ENCODE measurements at regions not wholly inside any gene's neighbourhood (a gene's known extent, or its start where the extent isn't known, plus 50 kb on each side); places are given as distances from the start of the nearest gene placed in this dataset.

- H3K4me3 ChIP-seq (ENCODE audit: low read length): no peak overlapping the region
- no peaks in the 10 kb centered on the region for H3K4me1 ChIP-seq (ENCODE audit: insufficient read depth, low read length)
- no peaks in the 10 kb centered on the region for H3K9me3 ChIP-seq (ENCODE audit: low read depth, low read length)
- peaks cover 3% of the 10 kb centered on the region for H3K27me3 ChIP-seq (ENCODE audit: insufficient read depth, low read length)
These were observed 518.9 kb downstream of the SHQ1 start for GRCh38 chr3:72329354-72329753.

DNA sequence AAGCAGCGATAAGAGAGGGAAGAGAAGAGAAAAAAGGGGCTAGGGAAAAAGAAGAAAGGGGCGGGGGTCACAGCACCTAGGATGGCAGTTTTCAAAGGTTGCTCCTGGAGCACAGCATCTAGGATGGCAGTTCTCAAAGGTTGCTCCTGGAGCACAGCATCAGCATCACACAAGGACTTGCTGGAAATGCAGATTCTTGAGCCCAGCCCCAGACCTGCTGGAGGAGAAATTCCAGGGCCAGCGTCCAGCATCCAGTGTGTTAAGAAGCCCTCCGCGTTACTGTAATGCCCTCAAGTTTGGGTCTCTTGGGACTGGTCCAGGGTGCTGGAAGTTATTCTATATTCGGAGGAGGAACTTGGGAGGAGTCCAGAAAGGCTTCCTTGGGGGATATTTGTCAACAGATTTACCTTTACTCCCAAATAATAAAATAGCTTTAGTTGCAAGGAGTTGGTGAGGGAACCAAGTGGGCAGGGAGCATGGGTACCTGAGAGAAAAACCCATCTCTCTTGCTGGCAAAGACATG, 519.4 kb downstream of the SHQ1 start:
- H3K9me3 ChIP-seq (ENCODE audit: low read depth, low read length): no peaks in the 10 kb centered on the region
- H3K27me3 ChIP-seq (ENCODE audit: insufficient read depth, low read length): peaks cover 3% of the 10 kb centered on the region
- H3K4me1 ChIP-seq (ENCODE audit: insufficient read depth, low read length): no peaks in the 10 kb centered on the region
- no peak overlapping the region for H3K4me3 ChIP-seq (ENCODE audit: low read length)

GRCh38 chr3:72327008-72327407, 521.2 kb downstream of the SHQ1 start:
- no peaks in the 10 kb centered on the region for H3K9me3 ChIP-seq (ENCODE audit: low read depth, low read length)
- no peak overlapping the region for H3K4me3 ChIP-seq (ENCODE audit: low read length)
- H3K4me1 ChIP-seq (ENCODE audit: insufficient read depth, low read length): no peaks in the 10 kb centered on the region
- peaks cover 3% of the 10 kb centered on the region for H3K27me3 ChIP-seq (ENCODE audit: insufficient read depth, low read length)

- Histone ChIP-seq H3K9me3 (ENCODE audit: low read depth, low read length) (no peaks in the 10 kb centered on the region), H3K4me1 (ENCODE audit: insufficient read depth, low read length) (no peaks in the 10 kb centered on the region), H3K27me3 (ENCODE audit: insufficient read depth, low read length) (no peaks in the 10 kb centered on the region), H3K4me3 (ENCODE audit: low read length) (no peak overlapping the region)
These were observed 523.9 kb downstream of the SHQ1 start for GRCh38 chr3:72324253-72324811.

- Histone ChIP-seq H3K27me3 (ENCODE audit: insufficient read depth, low read length) (no peaks in the 10 kb centered on the region), H3K4me3 (ENCODE audit: low read length) (no peak overlapping the region), H3K9me3 (ENCODE audit: low read depth, low read length) (no peaks in the 10 kb centered on the region), H3K4me1 (ENCODE audit: insufficient read depth, low read length) (no peaks in the 10 kb centered on the region)
These were observed 524.5 kb downstream of the SHQ1 start for GRCh38 chr3:72323773-72324172.

GRCh38 chr3:72322264-72322976, 525.8 kb downstream of the SHQ1 start:
- no peak overlapping the region for H3K4me3 ChIP-seq (ENCODE audit: low read length)
- no peaks in the 10 kb centered on the region for H3K27me3 ChIP-seq (ENCODE audit: insufficient read depth, low read length)

GRCh38 chr3:72320955-72321303, 527.3 kb downstream of the SHQ1 start:
- Histone ChIP-seq H3K9me3 (ENCODE audit: low read depth, low read length) (no peaks in the 10 kb centered on the region), H3K27me3 (ENCODE audit: insufficient read depth, low read length) (no peaks in the 10 kb centered on the region), H3K4me3 (ENCODE audit: low read length) (no peak overlapping the region), H3K4me1 (ENCODE audit: insufficient read depth, low read length) (no peaks in the 10 kb centered on the region)

More at GRCh38 chr3:72322264-72322976, 525.8 kb downstream of the SHQ1 start:
- Histone ChIP-seq H3K4me1 (ENCODE audit: insufficient read depth, low read length) (no peaks in the 10 kb centered on the region), H3K9me3 (ENCODE audit: low read depth, low read length) (no peaks in the 10 kb centered on the region)

DNA sequence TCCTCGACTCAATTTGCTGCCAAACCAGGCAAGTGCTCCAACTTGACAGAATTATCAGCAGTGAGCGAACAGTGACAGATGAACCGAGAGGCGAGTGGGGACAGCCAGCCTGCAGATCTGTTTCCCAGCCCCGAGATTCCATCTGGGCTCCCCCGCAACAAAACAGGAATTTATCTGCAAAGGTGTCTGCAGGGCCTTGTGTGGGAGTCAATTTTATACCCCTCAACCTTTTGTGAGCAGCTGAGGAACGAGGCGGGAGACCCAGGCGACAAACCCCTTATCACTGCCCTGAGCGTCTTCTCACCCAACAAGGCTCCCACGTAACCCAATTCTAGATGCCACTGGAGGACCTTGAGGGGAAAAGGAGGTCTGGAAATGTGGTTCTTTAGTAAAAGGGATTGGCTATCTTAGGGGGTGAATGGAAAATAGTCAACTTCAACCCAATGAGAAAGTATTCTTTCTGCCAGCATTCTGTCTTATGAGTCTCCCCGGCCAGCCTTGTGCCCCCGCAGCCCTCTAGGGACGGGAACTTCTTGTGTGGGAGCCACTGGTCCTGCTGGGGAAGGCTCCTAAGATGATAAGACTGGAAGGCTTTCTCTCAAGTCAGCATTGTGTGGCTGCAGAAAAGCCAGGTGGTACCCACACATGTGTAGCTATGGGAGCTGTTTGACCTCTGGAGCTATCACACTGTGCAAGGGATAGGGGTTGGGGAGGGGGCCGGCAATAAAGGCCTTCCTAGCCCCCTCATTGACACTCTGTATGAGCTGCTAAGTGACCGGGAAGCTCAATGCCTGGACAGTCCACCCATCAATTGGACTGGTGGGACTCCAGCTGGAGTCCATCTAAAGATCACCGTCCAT, 527.9 kb downstream of the SHQ1 start:
- Histone ChIP-seq H3K4me3 (ENCODE audit: low read length) (no peak overlapping the region), H3K9me3 (ENCODE audit: low read depth, low read length) (no peaks in the 10 kb centered on the region), H3K4me1 (ENCODE audit: insufficient read depth, low read length) (no peaks in the 10 kb centered on the region), H3K27me3 (ENCODE audit: insufficient read depth, low read length) (no peaks in the 10 kb centered on the region)

DNA sequence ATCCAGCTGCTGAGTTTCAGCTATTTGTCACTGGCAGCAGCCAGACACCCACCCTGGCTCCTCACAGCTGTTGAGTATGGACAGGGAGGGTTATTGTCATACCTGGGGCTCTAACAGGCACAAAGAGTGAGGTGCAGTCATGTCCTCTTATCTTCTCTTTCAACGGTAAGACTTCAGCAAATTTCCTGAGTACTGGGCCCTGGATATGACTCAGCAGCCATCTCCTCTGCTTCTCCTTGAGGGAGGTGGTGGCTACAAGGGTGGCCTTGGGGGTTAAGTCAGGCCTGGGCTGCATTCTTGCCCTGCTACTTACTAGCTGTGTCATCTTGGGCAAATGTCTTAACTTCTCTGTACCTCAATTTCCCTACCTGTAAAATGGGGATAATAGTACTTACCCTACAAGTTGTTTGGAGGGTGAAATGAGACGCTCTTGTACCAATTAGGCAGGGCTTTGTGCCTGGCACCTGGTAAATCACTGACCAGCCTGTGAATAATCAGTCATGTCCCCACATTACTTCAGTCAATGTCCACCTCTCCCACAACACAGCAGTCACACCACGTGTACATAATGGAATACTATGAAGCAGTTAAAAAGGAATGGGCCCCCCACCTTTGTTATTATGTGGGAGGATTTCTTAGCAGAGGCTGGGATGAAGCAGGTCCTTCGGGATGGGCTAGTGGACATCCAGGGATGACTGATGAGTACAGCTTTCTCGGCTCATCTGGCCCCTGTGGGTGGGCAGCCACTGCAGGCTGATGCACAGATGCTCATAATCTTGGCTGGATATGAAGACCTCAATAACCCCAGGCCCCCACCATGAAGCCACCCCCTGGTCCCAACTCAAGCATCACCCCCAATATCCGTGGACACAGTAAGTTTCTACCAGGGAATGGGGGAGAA, 528.8 kb downstream of the SHQ1 start:
- Histone ChIP-seq H3K4me1 (ENCODE audit: insufficient read depth, low read length) (no peaks in the 10 kb centered on the region), H3K9me3 (ENCODE audit: low read depth, low read length) (no peaks in the 10 kb centered on the region), H3K27me3 (ENCODE audit: insufficient read depth, low read length) (no peaks in the 10 kb centered on the region), H3K4me3 (ENCODE audit: low read length) (no peak overlapping the region)

- H3K4me3 ChIP-seq (ENCODE audit: low read length): no peak overlapping the region
- no peaks in the 10 kb centered on the region for H3K4me1 ChIP-seq (ENCODE audit: insufficient read depth, low read length)
- H3K27me3 ChIP-seq (ENCODE audit: insufficient read depth, low read length): no peaks in the 10 kb centered on the region
- H3K9me3 ChIP-seq (ENCODE audit: low read depth, low read length): no peaks in the 10 kb centered on the region
These were observed 529.6 kb downstream of the SHQ1 start for GRCh38 chr3:72318504-72319193.

- Histone ChIP-seq H3K4me1 (ENCODE audit: insufficient read depth, low read length) (peaks cover 1% of the 10 kb centered on the region), H3K27me3 (ENCODE audit: insufficient read depth, low read length) (no peaks in the 10 kb centered on the region), H3K4me3 (ENCODE audit: low read length) (no peak overlapping the region), H3K9me3 (ENCODE audit: low read depth, low read length) (no peaks in the 10 kb centered on the region)
These were observed 530.8 kb downstream of the SHQ1 start for GRCh38 chr3:72317491-72317890.

- H3K4me3 ChIP-seq (ENCODE audit: low read length): no peak overlapping the region
- no peaks in the 10 kb centered on the region for H3K27me3 ChIP-seq (ENCODE audit: insufficient read depth, low read length)
- no peaks in the 10 kb centered on the region for H3K9me3 ChIP-seq (ENCODE audit: low read depth, low read length)
- H3K4me1 ChIP-seq (ENCODE audit: insufficient read depth, low read length): peaks cover 9% of the 10 kb centered on the region
These were observed 531.6 kb downstream of the SHQ1 start for GRCh38 chr3:72316501-72317279.

GRCh38 chr3:72313308-72313707, 528.4 kb upstream of the PROK2 start:
- H3K9me3 ChIP-seq (ENCODE audit: low read depth, low read length): no peaks in the 10 kb centered on the region
- H3K4me1 ChIP-seq (ENCODE audit: insufficient read depth, low read length): peaks cover 36% of the 10 kb centered on the region
- no peak overlapping the region for H3K4me3 ChIP-seq (ENCODE audit: low read length)
- H3K27me3 ChIP-seq (ENCODE audit: insufficient read depth, low read length): no peaks in the 10 kb centered on the region

All from mononuclear cell (primary cell).